Activated CD4-positive, CD25-positive, alpha-beta regulatory T cell (primary cell): ENCODE measurements at regions not wholly inside any gene's neighbourhood (a gene's known extent, or its start where the extent isn't known, plus 50 kb on each side); places are given as distances from the start of the nearest gene placed in this dataset.
"Not testable (repeated sequence)": the region's sequence is repeated elsewhere in the genome, so short reads cannot be mapped to it uniquely, and the experiment has no call there.

Source experiments
- DNase-seq, 4 experiments: peaks; one replicate each; lab custom pipeline; 2025; lab: John Stamatoyannopoulos, UW

GRCh38 chr13:109273326-109273751, 513.0 kb downstream of the IRS2 start:
- no peak for DNase-seq

GRCh38 chr13:109272595-109273325, 513.6 kb downstream of the IRS2 start:
- no peak for DNase-seq

- DNase-seq, result no peak
Measured at GRCh38 chr13:109271555-109272541, 514.5 kb downstream of the IRS2 start.

- DNase-seq, result no peak
Measured at GRCh38 chr13:109271061-109271460, 515.3 kb downstream of the IRS2 start.

- DNase-seq, result not testable (repeated sequence)
Measured at GRCh38 chr13:109269381-109269780, 517.0 kb downstream of the IRS2 start.

GRCh38 chr13:109268492-109268891, 517.9 kb downstream of the IRS2 start:
- not testable (repeated sequence) for DNase-seq

- DNase-seq, result not testable (repeated sequence)
Measured at GRCh38 chr13:109267400-109267799, 519.0 kb downstream of the IRS2 start.

GRCh38 chr13:109265438-109265742, 521.0 kb downstream of the IRS2 start:
- DNase-seq, result not testable (repeated sequence)

- not testable (repeated sequence) for DNase-seq
Measured at GRCh38 chr13:109264603-109265437, 521.6 kb downstream of the IRS2 start.

GRCh38 chr13:109257761-109258157, 528.6 kb downstream of the IRS2 start:
- not testable (repeated sequence) for DNase-seq
